ENCODE measurements at regions not wholly inside any gene's neighbourhood (a gene's known extent, or its start where the extent isn't known, plus 50 kb on each side); places are given as distances from the start of the nearest gene placed in this dataset.

- H3K4me1 ChIP-seq, result no peaks in the 10 kb centered on the region
- no peaks in the 10 kb centered on the region for H3K36me3 ChIP-seq
- Mint-ChIP-seq H3K27ac (no peak overlapping the region), H3K9me3 (no peaks in the 10 kb centered on the region), H3K36me3 (no peaks in the 10 kb centered on the region), H3K4me1 (no peaks in the 10 kb centered on the region), H3K4me3 (no peak overlapping the region), H3K27me3 (ENCODE audit: insufficient read depth, low read depth) (no peaks in the 10 kb centered on the region)
- H3K27ac ChIP-seq, result no peak overlapping the region
- no peak overlapping the region for H2AFZ ChIP-seq (replicated peaks)
- H3K9me3 ChIP-seq (ENCODE audit: low read depth), result no peaks in the 10 kb centered on the region
- H3K4me3 ChIP-seq, result no peak overlapping the region
- H3K4me2 ChIP-seq, result no peak overlapping the region
- no peaks in the 10 kb centered on the region for H4K20me1 ChIP-seq (ENCODE audit: low read depth)
- no peaks in the 10 kb centered on the region for H3K27me3 ChIP-seq
- H3K79me2 ChIP-seq (ENCODE audit: low read depth), result no peaks in the 10 kb centered on the region
- no peaks in the 10 kb centered on the region for H3F3A ChIP-seq (ENCODE audit: low read depth)
- TF ChIP-seq EZH2phosphoT487 (IDR thresholded peaks at IDR 0.05) (no peak), EZH2 (IDR thresholded peaks at IDR 0.05) (no peak), CTCF (IDR thresholded peaks at IDR 0.05) (no peak)
- no peak overlapping the region for H3K9ac ChIP-seq
- DNase-seq (ENCODE audit: low spot score), result no peak
These were observed 236.9 kb downstream of the REEP3 start for GRCh38 chr10:63758080-63758479.

- Mint-ChIP-seq H3K27me3 (ENCODE audit: insufficient read depth, low read depth) (no peaks in the 10 kb centered on the region), H3K9me3 (no peaks in the 10 kb centered on the region), H3K4me1 (no peaks in the 10 kb centered on the region), H3K27ac (no peak overlapping the region), H3K4me3 (no peak overlapping the region), H3K36me3 (no peaks in the 10 kb centered on the region)
- DNase-seq (ENCODE audit: low spot score), result no peak
- TF ChIP-seq CTCF (IDR thresholded peaks at IDR 0.05), result no peak
- no peak for TF ChIP-seq EZH2phosphoT487 (IDR thresholded peaks at IDR 0.05)
- TF ChIP-seq EZH2 (IDR thresholded peaks at IDR 0.05), result no peak
- H3K36me3 ChIP-seq, result no peaks in the 10 kb centered on the region
- H3K9me3 ChIP-seq (ENCODE audit: low read depth), result no peaks in the 10 kb centered on the region
- H2AFZ ChIP-seq (replicated peaks), result peak overlapping the region; percentile 3
- no peak overlapping the region for H3K27ac ChIP-seq
- no peak overlapping the region for H3K9ac ChIP-seq
- no peaks in the 10 kb centered on the region for H3K4me1 ChIP-seq
- H4K20me1 ChIP-seq (ENCODE audit: low read depth), result no peaks in the 10 kb centered on the region
- no peaks in the 10 kb centered on the region for H3K79me2 ChIP-seq (ENCODE audit: low read depth)
- no peaks in the 10 kb centered on the region for H3K27me3 ChIP-seq
- no peak overlapping the region for H3K4me2 ChIP-seq
- no peaks in the 10 kb centered on the region for H3F3A ChIP-seq (ENCODE audit: low read depth)
- no peak overlapping the region for H3K4me3 ChIP-seq
These were observed 238.1 kb downstream of the REEP3 start for GRCh38 chr10:63759335-63759734.

GRCh38 chr10:63760034-63760707 lies 239.0 kb downstream of the REEP3 start:
- no peak overlapping the region for H3K4me2 ChIP-seq
- no peak overlapping the region for H3K9ac ChIP-seq
- Mint-ChIP-seq H3K27me3 (ENCODE audit: insufficient read depth, low read depth) (no peaks in the 10 kb centered on the region), H3K4me3 (no peak overlapping the region), H3K9me3 (no peaks in the 10 kb centered on the region), H3K36me3 (no peaks in the 10 kb centered on the region), H3K27ac (no peak overlapping the region), H3K4me1 (no peaks in the 10 kb centered on the region)
- no peaks in the 10 kb centered on the region for H3K36me3 ChIP-seq
- H3K27me3 ChIP-seq, result no peaks in the 10 kb centered on the region
- H3K4me3 ChIP-seq, result no peak overlapping the region
- H3K9me3 ChIP-seq (ENCODE audit: low read depth), result no peaks in the 10 kb centered on the region
- no peak for TF ChIP-seq EZH2 (IDR thresholded peaks at IDR 0.05)
- TF ChIP-seq CTCF (IDR thresholded peaks at IDR 0.05), result no peak
- TF ChIP-seq EZH2phosphoT487 (IDR thresholded peaks at IDR 0.05), result no peak
- no peak overlapping the region for H2AFZ ChIP-seq (replicated peaks)
- H3K4me1 ChIP-seq, result no peaks in the 10 kb centered on the region
- H3F3A ChIP-seq (ENCODE audit: low read depth), result no peaks in the 10 kb centered on the region
- no peaks in the 10 kb centered on the region for H3K79me2 ChIP-seq (ENCODE audit: low read depth)
- no peak overlapping the region for H3K27ac ChIP-seq
- no peak for DNase-seq (ENCODE audit: low spot score)
- no peaks in the 10 kb centered on the region for H4K20me1 ChIP-seq (ENCODE audit: low read depth)

Data from neural progenitor cell (in vitro differentiated cells).